GM12873 (cell line): ENCODE measurements at regions not wholly inside any gene's neighbourhood (a gene's known extent, or its start where the extent isn't known, plus 50 kb on each side); places are given as distances from the start of the nearest gene placed in this dataset.

Source experiments
- TF ChIP-seq, protein P1 (sequence below): IDR thresholded peaks from 2 replicates; pipeline ENCODE4 v1.5.1; 2012; ENCODE audit warnings: low read depth, mild to moderate bottlenecking, moderate library complexity, low read length, control low read depth; ENCODE audit not compliant: insufficient read depth; ENCODE audit errors: missing control alignments

DNA sequence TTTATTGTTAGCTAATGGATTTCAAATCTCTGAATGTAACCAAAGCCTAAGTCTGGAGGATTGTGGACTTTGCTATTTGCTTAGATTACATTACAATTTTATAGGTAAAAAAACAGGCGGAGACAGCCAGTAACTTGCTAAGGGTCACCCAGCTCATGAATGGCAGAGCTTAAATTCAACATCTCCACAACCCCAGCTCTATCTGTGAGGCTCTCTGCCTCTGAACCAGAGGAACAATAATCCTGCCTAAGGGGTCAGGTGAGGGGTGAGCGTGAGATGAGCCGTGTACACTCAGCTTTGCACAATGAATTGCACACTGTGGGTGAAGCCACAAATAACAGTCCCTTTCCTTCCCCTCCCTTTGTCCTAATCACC lies 69.8 kb upstream of the SPATA12 start:
- TF ChIP-seq, protein P1, sequence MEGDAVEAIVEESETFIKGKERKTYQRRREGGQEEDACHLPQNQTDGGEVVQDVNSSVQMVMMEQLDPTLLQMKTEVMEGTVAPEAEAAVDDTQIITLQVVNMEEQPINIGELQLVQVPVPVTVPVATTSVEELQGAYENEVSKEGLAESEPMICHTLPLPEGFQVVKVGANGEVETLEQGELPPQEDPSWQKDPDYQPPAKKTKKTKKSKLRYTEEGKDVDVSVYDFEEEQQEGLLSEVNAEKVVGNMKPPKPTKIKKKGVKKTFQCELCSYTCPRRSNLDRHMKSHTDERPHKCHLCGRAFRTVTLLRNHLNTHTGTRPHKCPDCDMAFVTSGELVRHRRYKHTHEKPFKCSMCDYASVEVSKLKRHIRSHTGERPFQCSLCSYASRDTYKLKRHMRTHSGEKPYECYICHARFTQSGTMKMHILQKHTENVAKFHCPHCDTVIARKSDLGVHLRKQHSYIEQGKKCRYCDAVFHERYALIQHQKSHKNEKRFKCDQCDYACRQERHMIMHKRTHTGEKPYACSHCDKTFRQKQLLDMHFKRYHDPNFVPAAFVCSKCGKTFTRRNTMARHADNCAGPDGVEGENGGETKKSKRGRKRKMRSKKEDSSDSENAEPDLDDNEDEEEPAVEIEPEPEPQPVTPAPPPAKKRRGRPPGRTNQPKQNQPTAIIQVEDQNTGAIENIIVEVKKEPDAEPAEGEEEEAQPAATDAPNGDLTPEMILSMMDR = no peak

DNA sequence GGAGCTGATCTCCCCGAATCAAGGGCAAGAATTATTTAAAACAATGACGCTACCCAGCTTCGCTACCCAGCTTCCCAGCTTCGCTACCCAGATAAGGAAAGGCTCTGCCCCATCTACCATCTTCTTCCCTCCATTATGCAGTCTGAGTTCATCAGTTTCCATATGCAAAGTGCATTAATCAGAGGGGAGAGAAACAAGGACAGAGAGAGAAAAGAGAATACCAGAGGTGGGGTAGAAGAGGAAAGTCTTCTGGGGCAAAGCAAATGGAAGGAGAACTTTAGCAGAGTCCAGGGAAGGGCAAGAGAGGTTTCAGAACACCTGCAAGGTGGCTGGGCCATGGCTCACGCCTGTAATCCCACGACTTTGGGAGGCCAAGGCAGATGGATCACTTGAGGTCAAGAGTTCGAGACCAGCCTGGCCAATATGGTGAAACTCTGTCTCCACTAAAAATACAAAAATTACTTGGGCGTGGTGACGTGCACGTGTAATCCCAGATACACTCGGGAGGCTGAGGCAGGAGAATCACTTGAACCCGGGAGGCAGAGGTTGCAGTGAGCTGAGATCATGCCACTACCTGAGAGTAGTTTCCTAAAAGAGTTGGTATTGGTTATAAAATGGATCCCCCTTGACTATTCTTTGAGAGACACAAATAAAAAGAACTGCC lies 70.4 kb upstream of the SPATA12 start:
- TF ChIP-seq, protein P1 = no peak

DNA sequence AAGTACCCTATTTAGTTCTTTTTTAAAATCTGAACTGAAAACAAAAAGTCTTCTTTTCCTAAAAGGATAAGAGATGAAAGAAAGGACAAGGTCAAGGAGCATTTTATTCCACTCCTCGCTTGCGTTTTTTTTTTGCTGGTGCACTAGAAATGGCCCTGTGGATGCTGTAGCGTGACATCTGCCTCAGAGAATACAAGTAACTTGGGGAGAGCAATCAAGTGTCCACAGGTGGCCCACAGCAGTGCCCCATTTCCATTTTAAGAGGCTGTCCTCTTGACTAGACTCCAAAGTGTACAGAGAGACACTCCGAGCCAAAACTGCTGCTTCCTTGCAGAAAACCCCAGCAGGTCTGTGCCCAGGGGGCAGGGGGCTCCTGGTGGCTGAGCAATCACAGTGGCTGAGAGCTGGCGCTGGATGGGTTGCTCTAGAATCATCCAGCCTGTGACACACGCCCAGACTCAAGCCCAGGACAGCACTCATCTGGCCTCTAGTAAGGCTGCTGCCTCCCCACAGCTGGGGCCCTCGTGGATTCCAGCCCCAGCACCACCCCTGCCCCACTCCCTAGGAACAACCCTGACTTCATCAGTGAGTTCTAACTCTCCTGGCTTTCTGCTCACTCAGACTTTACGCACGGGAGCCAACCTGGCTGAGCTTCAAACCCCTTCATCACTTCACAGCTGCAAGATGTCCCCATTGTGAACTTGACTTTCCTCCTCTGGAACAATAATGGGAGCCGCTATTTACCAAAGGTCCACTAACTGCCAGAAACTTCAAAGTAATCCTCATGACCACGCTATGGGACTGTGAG lies 71.1 kb upstream of the SPATA12 start:
- TF ChIP-seq, protein P1 = no peak

DNA sequence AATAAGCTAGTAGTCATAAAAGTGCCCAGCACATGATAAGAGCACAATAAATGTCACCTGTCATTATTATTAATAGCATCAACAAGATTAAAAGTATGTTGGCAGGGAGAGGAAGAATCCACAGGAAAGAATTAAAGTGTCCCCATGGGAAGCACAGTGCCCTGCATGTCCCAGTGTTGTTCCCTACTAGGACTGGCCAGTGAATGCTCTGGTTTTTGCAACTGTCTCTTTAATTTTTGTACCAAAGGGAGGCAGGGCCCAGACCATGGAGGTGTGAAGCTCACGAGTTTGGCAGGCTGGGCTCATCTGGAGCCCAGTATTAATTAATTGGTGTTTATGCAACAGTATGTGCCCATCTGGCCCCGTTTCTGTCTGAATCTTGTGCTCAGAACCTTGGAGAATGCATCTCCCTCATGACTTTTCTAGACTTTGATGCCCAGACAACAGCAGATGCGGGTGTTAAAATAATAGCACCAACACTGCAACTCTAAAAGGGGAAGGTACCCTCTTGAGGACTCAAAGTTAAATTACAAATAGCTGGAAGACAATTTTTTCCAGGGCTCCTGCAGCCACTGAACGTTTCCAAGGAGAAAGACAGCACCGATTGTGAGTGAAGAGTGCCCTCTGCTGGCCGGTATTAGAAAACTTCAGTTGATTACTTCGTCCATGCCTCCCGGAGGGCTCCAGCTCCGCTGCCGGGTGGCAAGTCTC lies 71.9 kb upstream of the SPATA12 start:
- TF ChIP-seq, protein P1 = peak; percentile 73

DNA sequence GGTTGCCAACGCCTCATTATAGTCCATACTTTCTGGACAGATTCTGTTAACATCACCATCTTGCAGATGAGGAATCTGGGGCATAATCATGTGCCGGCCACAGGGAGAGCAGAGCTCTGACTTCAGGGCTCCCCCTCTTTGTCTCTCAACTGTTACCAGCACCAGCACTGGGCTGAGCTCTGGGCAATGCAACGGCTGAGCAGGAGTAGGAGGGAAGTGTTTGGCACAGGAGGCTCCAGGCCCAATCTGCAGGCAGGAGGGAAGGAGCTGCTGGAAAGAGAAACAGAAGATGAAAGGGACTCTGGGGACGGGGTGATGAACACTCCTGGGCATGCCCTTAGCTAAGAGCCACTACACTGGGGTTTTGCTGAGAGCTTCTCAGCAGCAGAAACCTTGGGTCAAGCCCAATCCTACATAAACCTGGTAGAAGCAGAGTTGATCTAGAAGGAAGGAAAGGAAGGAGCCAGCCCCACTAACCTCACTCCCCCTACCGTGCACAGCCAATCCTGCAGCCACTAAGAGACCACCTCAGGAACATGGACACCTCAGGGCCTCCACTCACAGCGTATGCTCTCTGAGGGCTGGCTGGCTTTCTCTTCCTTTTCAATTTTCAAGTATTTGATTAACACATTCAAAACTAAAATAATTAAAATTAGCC lies 73.1 kb upstream of the SPATA12 start:
- TF ChIP-seq, protein P1 = peak; percentile 11

DNA sequence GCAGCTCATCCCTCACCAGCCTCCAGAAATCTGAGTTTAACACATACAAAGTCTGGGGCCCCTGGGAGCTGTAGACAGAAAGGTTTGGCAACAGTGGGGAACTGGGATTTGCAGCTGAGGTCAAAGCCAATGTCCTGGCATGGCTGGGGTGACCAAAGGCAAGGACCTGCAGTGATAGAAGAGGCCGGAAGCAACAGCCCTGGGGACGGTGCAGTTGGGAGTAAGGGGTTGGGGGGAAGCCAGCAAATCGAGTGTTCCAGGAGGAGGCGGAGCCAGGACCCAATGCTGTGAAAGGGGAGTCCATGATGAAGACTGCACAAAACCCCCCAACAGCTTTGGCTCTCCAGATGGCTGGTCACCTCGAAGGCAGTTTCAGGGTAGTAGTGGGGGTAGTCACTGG lies 74.1 kb upstream of the SPATA12 start:
- TF ChIP-seq, protein P1 = no peak

DNA sequence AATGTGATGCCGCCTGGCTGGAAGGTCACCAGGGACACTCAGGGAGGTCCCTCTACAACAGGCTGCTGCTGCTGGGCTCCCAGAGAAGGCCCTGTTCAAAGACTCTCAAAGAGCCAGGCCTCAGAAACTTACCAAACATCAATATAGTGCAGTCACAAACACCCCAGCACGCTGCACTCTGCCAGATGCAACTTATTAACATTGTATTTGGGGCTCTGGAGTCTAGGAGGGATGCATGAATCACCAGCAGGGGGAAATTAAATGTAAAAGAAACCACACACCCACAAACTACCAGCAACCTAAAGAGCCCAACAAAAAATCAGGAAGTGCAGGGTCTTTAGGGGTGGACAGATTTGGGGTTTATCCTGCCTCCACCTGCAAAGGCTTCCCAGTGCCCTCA lies 74.6 kb upstream of the SPATA12 start:
- TF ChIP-seq, protein P1 = no peak
